HEK293 (cell line): ENCODE measurements at regions not wholly inside any gene's neighbourhood (a gene's known extent, or its start where the extent isn't known, plus 50 kb on each side); places are given as distances from the start of the nearest gene placed in this dataset.

Source experiments
- CTCF ChIA-PET: fragments of 350-600 bp; formaldehyde crosslinking; extraction: SDS; loops from one replicate; lab custom pipeline; 2021; ENCODE audit warnings: antibody characterized with exemption; lab: Yijun Ruan, JAX
- POLR2A ChIA-PET: fragments of 300-600 bp; formaldehyde crosslinking; extraction: SDS; loops from one replicate; lab custom pipeline; 2020; ENCODE audit warnings: antibody characterized with exemption, inconsistent platforms; lab: Yijun Ruan, JAX
- H3K27ac ChIP-seq: fragments of 200-500 bp; sonication (Bioruptor generic); 2 replicates; pipeline ENCODE4 v1.5.1; 2014; ENCODE audit warnings: low read depth, low read length, control low read depth, inconsistent platforms; ENCODE audit errors: extremely low read depth
- H3K36me3 ChIP-seq, 2 experiments: fragments of 200-500 bp in 1 of 2; sonication (Bioruptor generic) in 1 of 2; 1 replicate in 1 of 2; 2 replicates in 1 of 2; pipeline ENCODE4 v1.5.1; 2014 to 2017; ENCODE audit warnings: inconsistent platforms in 2 of 2, low read length in 2 of 2; ENCODE audit not compliant: control insufficient read depth in 2 of 2, insufficient read depth in 1 of 2
- H3K4me1 ChIP-seq: fragments of 200-500 bp; sonication (Bioruptor generic); 2 replicates; pipeline ENCODE4 v1.5.1; 2014; ENCODE audit warnings: mild to moderate bottlenecking, low read length, inconsistent platforms; ENCODE audit not compliant: control insufficient read depth, insufficient read depth
- H3K4me3 ChIP-seq: 2 replicates; pipeline ENCODE4 v1.5.1; 2011; ENCODE audit warnings: low read depth, mild to moderate bottlenecking, control low read depth, low read length, moderate library complexity
- H3K9me3 ChIP-seq: fragments of 200-500 bp; sonication (Bioruptor generic); 2 replicates; pipeline ENCODE4 v1.5.1; 2014; ENCODE audit warnings: low read depth, low read length, inconsistent platforms; ENCODE audit not compliant: control insufficient read depth, insufficient read depth
- GLI2 ChIP-seq: fragments of 450-650 bp; formaldehyde crosslinking; IDR thresholded peaks from 2 replicates; pipeline ENCODE4; 2017; ENCODE audit warnings: missing biosample characterization, missing genetic modification characterization, low read depth, borderline replicate concordance
- KLF1 ChIP-seq: fragments of 450-650 bp; formaldehyde crosslinking; IDR thresholded peaks from 2 replicates; pipeline ENCODE4 v1.5.1; 2016; ENCODE audit warnings: missing biosample characterization, missing genetic modification characterization
- PATZ1 ChIP-seq: fragments of 450-650 bp; formaldehyde crosslinking; IDR thresholded peaks from 2 replicates; pipeline ENCODE4 v1.5.1; 2016; ENCODE audit warnings: missing biosample characterization, missing genetic modification characterization
- PRDM4 ChIP-seq: fragments of 450-650 bp; formaldehyde crosslinking; IDR thresholded peaks from 2 replicates; pipeline ENCODE4 v1.5.1; 2017; ENCODE audit warnings: missing biosample characterization, missing genetic modification characterization
- TCF7L2 ChIP-seq: IDR thresholded peaks from 2 replicates; pipeline ENCODE4 v1.6.1; 2011; ENCODE audit warnings: low read depth, mild to moderate bottlenecking, inconsistent platforms, low read length, moderate library complexity, borderline replicate concordance
- ZBTB1 ChIP-seq: fragments of 450-650 bp; formaldehyde crosslinking; IDR thresholded peaks from 2 replicates; pipeline ENCODE4 v1.5.1; 2016; ENCODE audit warnings: missing biosample characterization, missing genetic modification characterization
- ZBTB48 ChIP-seq: fragments of 450-650 bp; formaldehyde crosslinking; IDR thresholded peaks from 2 replicates; pipeline ENCODE4 v1.5.1; 2016; ENCODE audit warnings: missing biosample characterization, missing genetic modification characterization
- ZNF114 ChIP-seq: fragments of 450-650 bp; formaldehyde crosslinking; IDR thresholded peaks from 2 replicates; pipeline ENCODE4 v1.5.0; 2017; ENCODE audit warnings: missing biosample characterization, missing genetic modification characterization
- ZNF248 ChIP-seq: fragments of 450-650 bp; formaldehyde crosslinking; IDR thresholded peaks from 2 replicates; pipeline ENCODE4 v1.5.1; 2017; ENCODE audit warnings: missing biosample characterization, missing genetic modification characterization
- ZNF311 ChIP-seq: fragments of 450-650 bp; formaldehyde crosslinking; IDR thresholded peaks from 2 replicates; pipeline ENCODE4 v1.5.1; 2017; ENCODE audit warnings: missing biosample characterization, missing genetic modification characterization, borderline replicate concordance
- ZNF37A ChIP-seq: fragments of 450-650 bp; IDR thresholded peaks from 2 replicates; pipeline ENCODE4 v1.5.1; 2018; ENCODE audit warnings: missing biosample characterization, missing genetic modification characterization
- ZNF391 ChIP-seq: fragments of 450-650 bp; formaldehyde crosslinking; IDR thresholded peaks from 2 replicates; pipeline ENCODE4 v1.5.1; 2016; ENCODE audit warnings: low read depth, missing biosample characterization, missing genetic modification characterization, borderline replicate concordance
- ZNF514 ChIP-seq: fragments of 450-650 bp; formaldehyde crosslinking; IDR thresholded peaks from 2 replicates; pipeline ENCODE4 v1.5.1; 2016; ENCODE audit warnings: missing biosample characterization, missing genetic modification characterization
- ZXDB ChIP-seq: fragments of 450-650 bp; formaldehyde crosslinking; IDR thresholded peaks from 2 replicates; pipeline ENCODE4 v1.5.1; 2016; ENCODE audit warnings: missing biosample characterization, missing genetic modification characterization
- TF ChIP-seq, protein P1 (sequence below): fragments of 450-650 bp; formaldehyde crosslinking; conservative IDR thresholded peaks from 2 replicates; pipeline ENCODE4 v1.5.1; 2016; ENCODE audit warnings: low read depth, missing biosample characterization, missing genetic modification characterization
- TF ChIP-seq, protein P2 (sequence below): fragments of 450-650 bp; formaldehyde crosslinking; IDR thresholded peaks from 2 replicates; pipeline ENCODE4 v1.5.1; 2016; ENCODE audit warnings: missing biosample characterization, missing genetic modification characterization

- TF ChIP-seq, protein P1, sequence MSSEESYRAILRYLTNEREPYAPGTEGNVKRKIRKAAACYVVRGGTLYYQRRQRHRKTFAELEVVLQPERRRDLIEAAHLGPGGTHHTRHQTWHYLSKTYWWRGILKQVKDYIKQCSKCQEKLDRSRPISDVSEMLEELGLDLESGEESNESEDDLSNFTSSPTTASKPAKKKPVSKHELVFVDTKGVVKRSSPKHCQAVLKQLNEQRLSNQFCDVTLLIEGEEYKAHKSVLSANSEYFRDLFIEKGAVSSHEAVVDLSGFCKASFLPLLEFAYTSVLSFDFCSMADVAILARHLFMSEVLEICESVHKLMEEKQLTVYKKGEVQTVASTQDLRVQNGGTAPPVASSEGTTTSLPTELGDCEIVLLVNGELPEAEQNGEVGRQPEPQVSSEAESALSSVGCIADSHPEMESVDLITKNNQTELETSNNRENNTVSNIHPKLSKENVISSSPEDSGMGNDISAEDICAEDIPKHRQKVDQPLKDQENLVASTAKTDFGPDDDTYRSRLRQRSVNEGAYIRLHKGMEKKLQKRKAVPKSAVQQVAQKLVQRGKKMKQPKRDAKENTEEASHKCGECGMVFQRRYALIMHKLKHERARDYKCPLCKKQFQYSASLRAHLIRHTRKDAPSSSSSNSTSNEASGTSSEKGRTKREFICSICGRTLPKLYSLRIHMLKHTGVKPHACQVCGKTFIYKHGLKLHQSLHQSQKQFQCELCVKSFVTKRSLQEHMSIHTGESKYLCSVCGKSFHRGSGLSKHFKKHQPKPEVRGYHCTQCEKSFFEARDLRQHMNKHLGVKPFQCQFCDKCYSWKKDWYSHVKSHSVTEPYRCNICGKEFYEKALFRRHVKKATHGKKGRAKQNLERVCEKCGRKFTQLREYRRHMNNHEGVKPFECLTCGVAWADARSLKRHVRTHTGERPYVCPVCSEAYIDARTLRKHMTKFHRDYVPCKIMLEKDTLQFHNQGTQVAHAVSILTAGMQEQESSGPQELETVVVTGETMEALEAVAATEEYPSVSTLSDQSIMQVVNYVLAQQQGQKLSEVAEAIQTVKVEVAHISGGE, result no peak
- TF ChIP-seq, protein P2, sequence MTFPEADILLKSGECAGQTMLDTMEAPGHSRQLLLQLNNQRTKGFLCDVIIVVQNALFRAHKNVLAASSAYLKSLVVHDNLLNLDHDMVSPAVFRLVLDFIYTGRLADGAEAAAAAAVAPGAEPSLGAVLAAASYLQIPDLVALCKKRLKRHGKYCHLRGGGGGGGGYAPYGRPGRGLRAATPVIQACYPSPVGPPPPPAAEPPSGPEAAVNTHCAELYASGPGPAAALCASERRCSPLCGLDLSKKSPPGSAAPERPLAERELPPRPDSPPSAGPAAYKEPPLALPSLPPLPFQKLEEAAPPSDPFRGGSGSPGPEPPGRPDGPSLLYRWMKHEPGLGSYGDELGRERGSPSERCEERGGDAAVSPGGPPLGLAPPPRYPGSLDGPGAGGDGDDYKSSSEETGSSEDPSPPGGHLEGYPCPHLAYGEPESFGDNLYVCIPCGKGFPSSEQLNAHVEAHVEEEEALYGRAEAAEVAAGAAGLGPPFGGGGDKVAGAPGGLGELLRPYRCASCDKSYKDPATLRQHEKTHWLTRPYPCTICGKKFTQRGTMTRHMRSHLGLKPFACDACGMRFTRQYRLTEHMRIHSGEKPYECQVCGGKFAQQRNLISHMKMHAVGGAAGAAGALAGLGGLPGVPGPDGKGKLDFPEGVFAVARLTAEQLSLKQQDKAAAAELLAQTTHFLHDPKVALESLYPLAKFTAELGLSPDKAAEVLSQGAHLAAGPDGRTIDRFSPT, result no peak
- TF ChIP-seq ZNF391 (tag by site-specific recombination), result no peak
- TF ChIP-seq ZNF37A (tag by site-specific recombination), result no peak
- TF ChIP-seq TCF7L2, result no peak
- no peak for TF ChIP-seq KLF1 (tag by site-specific recombination)
- TF ChIP-seq ZBTB1 (tag by site-specific recombination), result no peak
Measured at GRCh38 chr1:70672442-70672888, 261.4 kb downstream of the CTH start (continued).

GRCh38 chr1:70674941-70675685 lies 264.0 kb downstream of the CTH start:
- CTCF ChIA-PET, result no interaction called here
- no peaks in the 10 kb centered on the region for H3K36me3 ChIP-seq
- TF ChIP-seq PRDM4 (no peak), ZNF514 (no peak), ZNF311 (tag by site-specific recombination) (no peak), ZXDB (tag by site-specific recombination) (no peak), GLI2 (no peak), ZNF114 (tag by site-specific recombination) (no peak), ZNF248 (no peak), PATZ1 (tag by site-specific recombination) (no peak), ZBTB48 (tag by site-specific recombination) (no peak)
- TF ChIP-seq, all 188 proteins: peak for 0
- Histone ChIP-seq H3K9me3 (no peaks in the 10 kb centered on the region), H3K4me1 (no peaks in the 10 kb centered on the region), H3K27ac (no peak overlapping the region), H3K4me3 (no peak overlapping the region)
- POLR2A ChIA-PET, result no interaction called here
